Nephron progenitor cell (in vitro differentiated cells): ENCODE measurements at regions not wholly inside any gene's neighbourhood (a gene's known extent, or its start where the extent isn't known, plus 50 kb on each side); places are given as distances from the start of the nearest gene placed in this dataset.

Source experiments
- DNase-seq: peaks from one replicate; pipeline ENCODE4 v3.0.0; 2021
- H3K27ac Mint-ChIP-seq: 2 replicates; pipeline ENCODE4 v1.8.0; 2021; ENCODE audit warnings: mild to moderate bottlenecking, moderate library complexity, mixed read lengths
- H3K27me3 Mint-ChIP-seq: 2 replicates; pipeline ENCODE4 v1.8.0; 2021; ENCODE audit warnings: mild to moderate bottlenecking, low read depth, mixed read lengths; ENCODE audit not compliant: poor library complexity
- H3K36me3 Mint-ChIP-seq: 2 replicates; pipeline ENCODE4 v1.8.0; 2021; ENCODE audit warnings: low read depth, mixed read lengths
- H3K4me1 Mint-ChIP-seq: 2 replicates; pipeline ENCODE4 v1.8.0; 2021; ENCODE audit warnings: mixed read lengths
- H3K4me3 Mint-ChIP-seq: 2 replicates; pipeline ENCODE4 v1.8.0; 2021; ENCODE audit warnings: mild to moderate bottlenecking, moderate library complexity, mixed read lengths
- H3K9me3 Mint-ChIP-seq: 2 replicates; pipeline ENCODE4 v1.8.0; 2021; ENCODE audit warnings: mild to moderate bottlenecking, moderate library complexity, mixed read lengths
- TF ChIP-seq, protein P1 (sequence below): fragments of 200-600 bp; sonication (generic); IDR thresholded peaks from 2 replicates; pipeline ENCODE4 v1.5.0; 2021; ENCODE audit warnings: antibody characterized with exemption

DNA sequence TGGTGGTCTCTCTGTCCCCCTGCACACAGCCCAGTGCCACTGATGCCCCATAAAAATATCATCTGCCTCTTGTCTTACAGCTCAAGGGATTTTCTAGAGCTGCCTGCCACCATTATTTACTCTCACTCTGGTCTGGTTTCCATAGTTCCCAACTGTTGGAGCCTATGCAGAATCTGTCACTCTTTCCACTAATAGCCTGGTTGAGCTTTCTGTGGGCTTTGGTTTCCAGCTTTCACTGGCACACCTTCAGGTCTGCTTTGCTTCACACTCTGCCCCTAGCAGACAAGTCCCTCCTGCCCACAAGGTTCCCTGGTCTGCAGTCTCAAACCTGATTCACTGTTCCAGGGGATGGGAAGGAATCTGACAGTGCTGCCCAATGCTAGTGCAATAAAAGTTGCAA lies 103.0 kb upstream of the FTMT start:
- DNase-seq, result no peak
- Mint-ChIP-seq H3K4me3 (no peak overlapping the region), H3K27me3 (no peaks in the 10 kb centered on the region), H3K36me3 (no peaks in the 10 kb centered on the region), H3K4me1 (peaks cover 4% of the 10 kb centered on the region), H3K27ac (peak overlapping the region; percentile 28), H3K9me3 (no peaks in the 10 kb centered on the region)
- TF ChIP-seq, protein P1, sequence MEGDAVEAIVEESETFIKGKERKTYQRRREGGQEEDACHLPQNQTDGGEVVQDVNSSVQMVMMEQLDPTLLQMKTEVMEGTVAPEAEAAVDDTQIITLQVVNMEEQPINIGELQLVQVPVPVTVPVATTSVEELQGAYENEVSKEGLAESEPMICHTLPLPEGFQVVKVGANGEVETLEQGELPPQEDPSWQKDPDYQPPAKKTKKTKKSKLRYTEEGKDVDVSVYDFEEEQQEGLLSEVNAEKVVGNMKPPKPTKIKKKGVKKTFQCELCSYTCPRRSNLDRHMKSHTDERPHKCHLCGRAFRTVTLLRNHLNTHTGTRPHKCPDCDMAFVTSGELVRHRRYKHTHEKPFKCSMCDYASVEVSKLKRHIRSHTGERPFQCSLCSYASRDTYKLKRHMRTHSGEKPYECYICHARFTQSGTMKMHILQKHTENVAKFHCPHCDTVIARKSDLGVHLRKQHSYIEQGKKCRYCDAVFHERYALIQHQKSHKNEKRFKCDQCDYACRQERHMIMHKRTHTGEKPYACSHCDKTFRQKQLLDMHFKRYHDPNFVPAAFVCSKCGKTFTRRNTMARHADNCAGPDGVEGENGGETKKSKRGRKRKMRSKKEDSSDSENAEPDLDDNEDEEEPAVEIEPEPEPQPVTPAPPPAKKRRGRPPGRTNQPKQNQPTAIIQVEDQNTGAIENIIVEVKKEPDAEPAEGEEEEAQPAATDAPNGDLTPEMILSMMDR, result no peak

DNA sequence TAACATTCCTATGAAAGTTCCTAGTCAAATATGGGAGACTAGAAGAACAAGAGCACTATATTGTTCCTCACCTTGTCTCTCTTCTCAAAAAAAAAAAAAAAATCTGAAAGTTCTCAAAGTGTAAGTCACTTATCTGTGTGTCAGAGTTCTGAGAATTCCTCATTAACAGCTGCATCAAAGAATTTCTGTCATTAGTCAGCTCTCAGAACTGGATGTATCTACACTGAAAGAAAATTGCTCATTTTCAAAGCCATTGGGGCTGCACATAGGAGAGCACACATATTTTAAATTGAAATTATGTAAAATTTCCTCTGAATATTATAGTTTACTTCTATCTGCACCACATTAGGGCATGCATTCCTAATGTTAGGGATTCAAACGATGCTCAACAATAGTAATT lies 99.5 kb upstream of the FTMT start:
- no peak for DNase-seq
- TF ChIP-seq, protein P1, result no peak
- H3K27ac Mint-ChIP-seq, result no peak overlapping the region
- H3K4me1 Mint-ChIP-seq, result peaks cover 4% of the 10 kb centered on the region
- no peaks in the 10 kb centered on the region for H3K27me3 Mint-ChIP-seq
- no peak overlapping the region for H3K4me3 Mint-ChIP-seq
- no peaks in the 10 kb centered on the region for H3K36me3 Mint-ChIP-seq
- no peaks in the 10 kb centered on the region for H3K9me3 Mint-ChIP-seq

DNA sequence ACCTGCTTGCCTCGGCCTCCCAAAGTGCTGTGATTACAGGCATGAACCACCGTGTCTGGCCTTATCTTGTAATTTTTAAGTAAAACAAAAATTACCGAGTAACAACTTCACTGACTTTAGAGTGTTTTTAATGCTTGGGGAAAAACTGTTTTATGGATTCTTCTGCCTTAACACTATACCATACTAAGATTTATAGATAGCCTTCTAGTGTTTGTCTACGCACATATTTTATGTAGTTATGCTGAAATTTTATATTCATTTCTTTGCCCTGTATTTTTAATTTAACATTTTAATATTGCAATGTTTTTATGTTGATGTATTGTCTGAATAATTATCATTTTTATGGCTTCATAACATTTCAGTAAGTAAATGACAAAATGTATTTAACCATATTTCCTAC lies 96.4 kb upstream of the FTMT start:
- TF ChIP-seq, protein P1, result no peak
- Mint-ChIP-seq H3K27me3 (no peaks in the 10 kb centered on the region), H3K27ac (no peak overlapping the region), H3K36me3 (no peaks in the 10 kb centered on the region), H3K9me3 (no peaks in the 10 kb centered on the region), H3K4me1 (peaks cover 6% of the 10 kb centered on the region), H3K4me3 (no peak overlapping the region)
- DNase-seq, result no peak

DNA sequence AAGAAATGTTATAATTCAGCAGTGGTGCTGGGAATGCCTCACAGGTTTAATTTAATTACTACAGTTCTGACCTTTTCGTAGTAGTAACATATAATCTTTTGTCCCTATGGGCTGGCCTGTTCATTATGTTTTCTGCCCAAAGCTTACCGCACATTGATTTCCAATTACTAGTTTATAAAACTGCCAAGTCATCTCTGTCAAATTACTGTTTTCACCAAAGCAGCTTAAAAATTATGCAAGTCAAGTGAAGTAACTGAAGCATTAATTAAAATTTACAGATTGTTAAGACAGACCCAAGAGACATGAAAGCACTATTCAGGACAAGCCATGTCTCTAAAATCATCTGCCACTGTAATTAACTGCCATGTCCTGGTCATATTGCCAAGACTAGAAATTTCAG lies 93.9 kb upstream of the FTMT start:
- no peak overlapping the region for H3K27ac Mint-ChIP-seq
- TF ChIP-seq, protein P1, result no peak
- no peaks in the 10 kb centered on the region for H3K27me3 Mint-ChIP-seq
- no peak overlapping the region for H3K4me3 Mint-ChIP-seq
- peaks cover 17% of the 10 kb centered on the region for H3K4me1 Mint-ChIP-seq
- no peak for DNase-seq
- H3K36me3 Mint-ChIP-seq, result no peaks in the 10 kb centered on the region
- H3K9me3 Mint-ChIP-seq, result no peaks in the 10 kb centered on the region

DNA sequence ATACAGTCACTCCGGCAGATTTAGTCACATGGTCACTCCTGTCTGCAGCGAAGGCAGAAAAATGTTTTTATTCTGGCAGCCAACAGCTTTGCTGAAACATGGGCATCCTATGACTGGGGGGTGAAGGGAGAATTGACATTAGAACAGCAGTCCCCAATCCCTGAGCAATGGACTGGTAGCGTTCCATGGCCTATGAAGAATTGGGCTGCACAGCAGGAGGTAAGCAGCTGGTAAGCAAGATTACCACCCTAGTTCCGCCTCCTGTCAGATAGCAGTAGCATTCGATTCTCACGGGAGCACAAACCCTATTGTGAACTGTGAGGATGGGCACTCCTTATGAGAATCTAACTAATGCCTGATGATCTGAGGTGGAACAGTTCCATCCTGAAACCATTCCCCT lies 93.1 kb upstream of the FTMT start:
- DNase-seq, result no peak
- H3K4me3 Mint-ChIP-seq, result no peak overlapping the region

DNA sequence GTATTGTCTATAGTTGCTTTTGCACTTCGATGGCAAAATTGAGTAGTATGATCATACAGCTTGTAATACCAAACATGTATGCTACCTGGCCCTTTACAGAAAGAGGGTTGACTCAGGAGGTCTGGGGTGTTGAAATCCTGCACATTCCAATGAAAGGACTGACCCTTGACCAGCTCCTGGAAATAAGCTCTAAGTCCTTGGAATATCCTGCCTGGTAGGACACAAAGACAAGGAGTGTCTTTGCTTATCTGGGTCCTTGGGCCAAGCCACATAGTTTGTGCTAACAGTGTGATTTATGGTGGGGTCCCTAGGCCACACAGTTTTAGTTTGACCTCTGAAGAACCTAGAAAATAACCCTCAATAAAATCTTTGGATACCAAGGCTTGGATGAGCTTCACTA lies 89.3 kb upstream of the FTMT start:
- DNase-seq, result peak; percentile 3
- Mint-ChIP-seq H3K36me3 (no peaks in the 10 kb centered on the region), H3K27ac (no peak overlapping the region), H3K27me3 (no peaks in the 10 kb centered on the region), H3K9me3 (no peaks in the 10 kb centered on the region), H3K4me3 (no peak overlapping the region), H3K4me1 (peaks cover 28% of the 10 kb centered on the region)
- TF ChIP-seq, protein P1, result no peak

More for the DNA sequence above, 93.1 kb upstream of the FTMT start:
- Mint-ChIP-seq H3K4me1 (peaks cover 23% of the 10 kb centered on the region), H3K27ac (peak overlapping the region; percentile 75), H3K36me3 (no peaks in the 10 kb centered on the region), H3K9me3 (no peaks in the 10 kb centered on the region), H3K27me3 (no peaks in the 10 kb centered on the region)
- TF ChIP-seq, protein P1, result no peak
